Inflammatory macrophage treated with lipopolysaccharide for 1 hour (primary cell): ENCODE measurements at regions not wholly inside any gene's neighbourhood (a gene's known extent, or its start where the extent isn't known, plus 50 kb on each side); places are given as distances from the start of the nearest gene placed in this dataset.

ENCODE experiments used
- DNase-seq, 2 donors: peaks; one replicate each; pipeline ENCODE4 v3.0.0-alpha.2; 2020 to 2022

DNA sequence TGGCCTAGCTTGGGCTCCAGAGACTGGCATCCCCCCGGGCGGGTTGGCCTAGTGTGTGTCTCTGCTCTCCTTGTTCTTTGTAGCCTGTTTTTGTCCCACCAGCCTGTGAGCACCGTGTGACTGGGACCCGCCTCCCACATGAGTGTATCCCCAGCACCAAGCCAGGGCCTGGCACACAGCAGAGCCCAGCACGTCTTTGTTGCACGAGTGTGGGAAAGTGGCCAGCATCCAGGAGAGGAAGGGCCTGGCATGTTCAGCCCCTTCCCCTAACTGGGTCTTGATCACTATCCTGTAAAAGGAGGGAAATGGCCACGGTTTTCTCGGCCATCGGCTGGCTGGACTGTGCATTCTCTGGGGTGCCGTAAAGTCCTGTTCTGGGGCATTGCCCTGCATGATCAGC lies 290.1 kb downstream of the BMP7 start:
- no peak for DNase-seq

DNA sequence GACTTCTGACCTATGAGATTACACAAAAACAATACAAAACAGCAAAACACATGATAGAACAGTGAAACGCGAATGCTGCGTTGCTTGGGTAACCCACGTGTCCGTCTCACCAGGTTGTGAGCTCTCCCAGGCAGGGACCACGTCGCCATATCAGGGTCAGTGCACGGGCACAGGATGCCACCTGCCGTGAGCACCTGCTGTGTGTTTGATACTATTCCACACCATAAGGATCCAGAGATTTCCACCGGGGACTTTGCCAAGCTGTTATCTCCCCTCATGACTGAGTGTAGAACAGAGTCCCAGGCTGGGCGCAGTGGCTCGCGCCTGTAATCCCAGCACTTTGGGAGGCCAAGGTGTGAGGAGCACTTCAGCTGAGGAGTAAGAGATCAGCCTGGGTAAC lies 288.0 kb downstream of the BMP7 start:
- DNase-seq = no peak

DNA sequence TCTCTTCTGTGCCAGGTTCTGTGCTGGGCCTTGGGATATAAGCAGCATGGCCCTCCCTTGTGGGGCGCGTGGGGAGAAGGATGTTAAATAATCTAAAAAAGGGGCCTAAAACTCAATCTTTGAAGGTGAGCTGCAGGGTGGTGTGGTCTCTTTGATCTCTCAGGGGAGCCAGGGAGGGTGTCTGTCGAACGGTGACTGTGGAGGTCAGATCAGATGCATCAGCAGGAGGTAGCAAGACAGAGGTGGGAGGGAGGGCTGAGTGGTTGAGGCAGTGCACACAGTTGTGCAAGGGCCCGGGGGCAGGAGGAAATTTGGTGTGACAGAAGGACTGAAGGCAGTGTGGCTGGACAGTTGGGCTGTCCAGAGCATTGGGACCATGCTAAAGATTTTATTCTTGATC lies 287.3 kb downstream of the BMP7 start:
- DNase-seq = no peak

DNA sequence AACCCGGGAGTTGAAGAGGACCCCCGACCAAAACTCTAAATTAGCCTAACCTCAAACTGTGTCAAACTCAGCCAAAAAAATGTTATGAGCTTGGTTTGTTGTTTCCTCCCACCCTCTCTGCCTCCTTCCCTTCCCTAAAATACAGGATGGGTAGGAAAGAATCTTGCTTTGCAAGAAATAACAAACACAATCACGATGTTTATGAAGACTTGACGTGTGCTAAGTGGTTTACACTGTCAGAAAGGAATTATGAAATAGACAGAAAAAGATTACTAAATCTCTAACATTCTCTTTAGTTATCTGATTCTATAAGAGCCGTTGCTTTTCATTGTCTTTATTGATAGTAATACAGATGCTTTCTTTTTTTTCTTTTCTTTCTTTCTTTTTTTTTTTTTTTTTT lies 285.1 kb downstream of the BMP7 start:
- no peak for DNase-seq

DNA sequence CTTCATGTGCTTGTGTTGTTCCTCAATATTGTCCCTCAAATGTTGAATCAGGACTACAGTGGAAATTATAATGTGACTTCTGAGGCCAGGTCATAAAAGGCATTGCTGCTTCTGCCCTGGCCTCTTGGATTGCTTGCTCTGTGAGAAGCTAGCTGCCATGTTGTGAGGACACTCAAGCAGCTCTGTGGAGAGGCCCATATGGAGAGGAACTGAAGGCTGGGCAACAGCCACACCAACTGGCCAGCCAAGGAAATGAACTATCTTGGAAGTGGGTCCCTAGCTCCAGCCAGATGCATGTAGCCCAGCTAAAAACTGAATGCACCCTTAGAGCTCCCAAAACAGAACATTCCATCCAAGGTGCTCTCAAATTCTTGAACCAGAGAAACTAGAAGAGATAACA lies 282.6 kb downstream of the BMP7 start:
- DNase-seq = no peak

DNA sequence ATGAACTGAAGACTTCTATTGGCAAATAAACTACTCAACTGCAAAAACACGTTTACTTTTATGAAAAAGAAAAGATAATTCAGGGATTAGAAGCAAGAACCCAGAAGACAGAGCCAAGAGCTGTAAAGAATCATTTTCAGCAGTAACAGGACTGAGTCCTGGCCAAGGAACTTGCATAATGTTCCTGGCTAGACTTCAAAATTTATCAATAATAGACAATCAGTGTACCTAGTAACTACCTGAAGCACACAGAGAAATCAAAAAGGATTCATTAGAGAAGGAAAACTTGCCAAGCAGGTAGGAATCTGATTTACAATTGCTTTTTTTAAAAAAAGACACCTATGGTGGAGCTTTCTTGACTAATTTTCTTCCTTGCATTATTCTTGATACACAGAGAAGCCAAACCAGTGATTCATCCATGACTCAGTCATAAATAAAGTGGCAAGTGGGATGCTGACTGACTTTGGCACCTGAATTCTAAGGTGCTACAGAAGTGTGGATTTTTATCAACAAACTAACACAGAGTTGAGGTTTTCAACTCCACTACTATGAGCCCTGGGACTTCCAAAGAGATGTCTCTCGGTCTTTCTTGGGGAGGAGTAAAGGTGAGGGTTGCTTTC lies 281.3 kb downstream of the BMP7 start:
- DNase-seq = no peak

DNA sequence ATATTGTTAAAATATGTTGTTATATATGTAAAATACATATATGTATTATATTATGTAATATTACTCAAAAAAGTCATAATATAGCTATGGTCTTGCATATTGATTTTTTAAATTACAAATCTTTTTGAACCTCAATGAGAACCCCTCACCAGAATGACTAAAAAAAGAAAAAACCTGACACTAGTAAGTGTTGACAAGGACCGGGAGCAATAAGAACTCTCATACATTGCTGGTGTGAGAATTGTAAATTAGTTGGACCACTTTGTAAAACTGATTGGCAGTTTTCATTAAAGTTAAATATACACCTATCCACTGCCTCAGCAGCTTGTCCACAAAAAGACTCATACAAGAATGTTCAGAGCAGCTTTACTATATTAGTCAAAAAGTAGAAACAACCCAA lies 280.0 kb downstream of the BMP7 start:
- no peak for DNase-seq

DNA sequence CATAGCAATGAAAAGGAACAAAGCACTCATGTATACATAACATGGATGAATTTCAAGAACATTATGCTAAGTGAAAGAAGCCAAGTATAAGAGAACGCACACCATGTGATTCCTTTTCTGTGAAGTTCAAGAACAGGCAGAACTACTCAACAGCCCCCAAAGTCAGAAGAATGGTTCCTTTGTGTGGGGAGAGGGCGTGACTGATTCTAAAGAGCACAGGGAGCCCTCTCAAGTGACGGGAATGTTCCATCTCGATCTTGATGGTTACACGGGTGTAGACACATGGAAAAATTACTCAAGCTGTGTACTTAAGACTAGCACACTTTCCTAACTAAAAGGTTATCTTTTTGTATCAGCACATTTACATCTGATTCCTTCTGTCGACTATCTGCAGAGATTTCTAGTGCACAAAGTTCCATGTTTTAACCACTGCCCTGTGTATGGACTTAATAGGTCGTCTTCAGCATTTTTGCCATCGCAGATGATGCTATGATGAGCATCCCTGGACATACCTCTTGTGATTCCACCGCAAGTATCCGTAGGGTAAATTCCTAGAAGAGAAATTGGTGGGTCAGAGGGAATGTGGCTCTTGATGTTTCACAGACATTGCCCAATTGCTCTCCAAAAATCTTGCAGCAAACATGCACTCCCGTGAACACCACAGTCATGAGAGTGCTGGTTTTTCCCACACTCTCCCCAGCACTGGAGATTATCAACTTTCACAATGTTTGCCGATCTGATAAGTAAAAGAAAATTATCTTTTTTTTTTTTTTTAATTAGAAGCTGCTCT lies 279.3 kb downstream of the BMP7 start:
- no peak for DNase-seq

DNA sequence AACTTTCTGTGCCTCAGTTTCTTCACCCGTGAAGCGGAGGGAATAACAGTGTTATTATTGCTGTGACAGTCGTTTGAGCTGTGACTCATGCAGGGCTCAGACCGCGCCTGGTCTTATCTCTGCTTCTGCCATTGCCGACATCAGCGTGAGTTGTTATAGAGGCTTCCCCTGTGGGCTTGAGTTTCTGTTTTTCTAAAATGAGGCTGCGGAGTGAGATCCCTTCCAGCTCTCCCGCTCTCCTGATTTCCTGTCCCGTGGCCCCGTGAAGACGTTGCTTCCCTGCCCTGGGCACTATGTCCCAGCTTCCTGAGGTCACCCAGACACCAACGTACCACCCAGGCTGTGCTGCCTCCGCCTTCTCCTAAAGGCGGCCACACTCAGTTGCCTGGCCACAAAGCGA lies 278.5 kb downstream of the BMP7 start:
- DNase-seq = no peak

DNA sequence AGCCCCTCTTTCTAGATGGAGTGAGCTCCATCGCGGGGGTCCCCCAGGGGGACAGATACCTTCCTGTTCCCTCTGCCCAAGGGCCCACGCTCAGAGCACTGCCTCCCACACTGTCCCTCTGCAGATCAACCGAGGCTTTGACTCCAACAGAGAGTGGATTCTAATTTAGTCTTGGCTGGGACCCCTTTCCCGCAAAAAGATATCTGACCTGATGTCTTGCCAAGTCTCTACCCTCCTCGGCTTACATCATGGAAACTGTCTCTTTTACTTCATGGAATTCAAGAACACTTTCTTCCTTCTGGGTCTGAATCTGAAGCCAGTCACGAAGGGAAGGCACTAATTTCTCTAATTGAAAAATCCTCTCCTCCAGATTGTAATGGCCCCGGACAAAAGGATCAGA lies 278.0 kb downstream of the BMP7 start:
- no peak for DNase-seq

DNA sequence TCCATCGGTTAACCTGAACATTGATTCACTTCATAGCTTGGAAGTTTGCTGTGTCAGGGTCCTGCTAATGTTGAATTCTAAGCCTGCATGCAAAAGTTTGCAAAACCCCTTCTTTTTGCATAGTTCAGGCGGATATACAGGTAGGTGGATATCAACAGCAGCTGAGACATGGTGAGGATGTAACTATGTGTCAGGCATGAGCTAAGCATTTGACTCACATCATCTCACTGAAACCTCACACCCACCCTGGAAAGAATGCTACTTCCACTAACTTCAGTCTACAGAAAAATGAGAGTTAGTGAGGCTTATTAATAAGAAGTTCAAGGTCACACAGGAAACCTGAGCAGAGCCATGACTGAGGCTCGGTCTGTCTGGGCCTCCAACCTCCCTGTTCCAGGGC lies 276.9 kb downstream of the BMP7 start:
- no peak for DNase-seq

DNA sequence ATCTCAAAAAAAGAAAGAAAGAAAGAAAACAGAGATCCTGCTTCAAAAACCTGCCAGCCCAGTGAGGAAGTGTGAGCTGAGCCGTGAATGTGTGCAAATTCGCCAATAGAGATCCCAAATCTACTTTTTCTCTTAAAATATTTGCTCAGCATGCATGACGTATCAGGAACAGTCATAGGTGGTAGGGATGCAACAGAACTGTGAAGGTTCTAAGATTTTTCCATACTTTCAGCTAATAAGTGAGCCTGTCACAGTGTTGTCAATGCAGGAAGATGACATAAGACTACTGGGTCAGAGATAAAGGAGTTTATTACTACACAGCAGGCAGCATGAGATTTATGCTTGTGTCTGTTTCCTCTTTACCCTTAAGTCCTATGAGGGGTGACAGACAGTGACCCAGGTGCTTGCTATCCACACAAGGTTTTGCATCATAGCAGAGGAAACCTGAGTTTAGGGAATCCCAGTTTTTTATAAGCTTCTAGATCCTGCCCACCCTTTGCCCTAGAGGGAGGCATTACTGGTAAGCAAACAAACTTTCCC lies 273.4 kb downstream of the BMP7 start:
- DNase-seq = no peak

DNA sequence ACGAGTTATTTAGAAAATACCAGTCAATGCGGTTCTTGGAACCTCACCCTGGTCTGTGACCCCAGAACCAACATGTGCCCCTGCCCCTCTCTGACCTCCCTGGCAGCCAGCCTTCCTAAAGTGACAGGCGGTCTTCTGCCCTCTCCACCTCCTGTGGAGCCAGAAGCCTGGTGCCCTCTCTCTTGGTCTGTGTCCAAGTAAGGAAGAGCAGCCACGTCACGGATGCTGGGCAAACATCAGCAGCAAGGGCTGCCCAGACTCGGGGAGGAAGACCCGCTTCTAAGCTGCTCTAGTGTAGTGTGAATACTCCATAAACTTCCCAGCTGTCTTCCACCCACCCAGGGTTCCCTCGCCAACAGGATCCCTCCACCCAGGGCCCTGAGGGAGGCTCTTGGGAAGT lies 272.4 kb downstream of the BMP7 start:
- DNase-seq = no peak

DNA sequence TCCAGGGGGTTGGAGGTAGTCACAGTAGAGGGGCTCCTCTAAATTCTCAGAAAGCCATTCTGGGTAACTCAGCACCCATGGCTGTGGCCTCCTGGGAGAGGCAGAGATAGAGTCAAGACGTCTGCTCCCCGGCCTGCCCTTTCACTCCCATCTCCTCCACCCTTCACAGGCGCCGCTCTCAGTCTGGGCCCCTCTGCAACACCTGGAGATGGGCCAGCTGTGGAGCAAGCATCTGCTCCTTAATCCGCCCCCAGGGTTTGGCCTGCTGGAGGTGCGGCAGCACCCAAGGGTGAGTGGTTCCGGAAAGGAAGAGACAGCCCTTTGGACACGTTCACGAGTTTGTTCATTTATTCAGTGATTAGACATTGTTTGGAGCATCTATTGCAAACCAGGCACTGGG lies 271.3 kb downstream of the BMP7 start:
- DNase-seq = no peak

DNA sequence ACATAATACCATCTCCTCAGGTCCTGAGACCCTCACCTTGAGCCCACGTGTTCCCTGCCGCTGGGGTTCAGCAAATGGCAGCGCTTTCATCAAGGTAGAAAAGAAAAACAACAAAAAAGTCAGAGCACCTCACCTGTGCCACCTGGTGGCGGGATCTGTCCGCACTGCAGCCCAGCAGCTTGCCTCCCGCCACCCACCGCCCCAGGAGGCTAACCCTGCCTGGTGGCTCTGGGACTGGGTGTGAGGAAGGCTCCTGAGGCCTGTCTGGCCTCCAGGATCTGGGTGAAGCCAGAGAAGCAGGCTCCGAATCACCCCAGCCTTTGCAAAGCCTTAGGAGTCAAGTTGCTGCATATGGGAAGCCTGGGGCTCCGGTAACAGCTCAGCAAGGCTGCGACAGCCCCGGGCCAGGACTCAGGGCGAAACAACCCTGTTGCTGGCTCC lies 270.8 kb downstream of the BMP7 start:
- DNase-seq = no peak

DNA sequence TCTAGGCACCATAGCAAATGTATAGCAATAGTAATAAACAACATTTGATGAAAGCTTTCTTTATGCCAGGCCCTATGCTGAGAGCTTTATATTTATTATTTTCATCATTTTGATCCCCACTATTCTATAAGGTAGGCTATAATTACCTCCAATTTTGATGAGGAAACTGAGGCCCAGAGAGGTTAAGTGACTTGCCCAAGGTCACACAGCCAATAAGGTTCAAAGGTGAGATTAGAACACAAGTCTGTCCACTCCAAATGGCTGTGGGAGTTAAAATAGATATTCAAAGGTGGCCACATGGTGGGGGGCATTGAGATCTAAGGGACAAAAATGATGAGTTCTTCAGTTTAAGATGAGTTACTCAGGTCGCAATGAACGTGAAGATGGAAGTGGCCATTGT lies 269.9 kb downstream of the BMP7 start:
- no peak for DNase-seq

DNA sequence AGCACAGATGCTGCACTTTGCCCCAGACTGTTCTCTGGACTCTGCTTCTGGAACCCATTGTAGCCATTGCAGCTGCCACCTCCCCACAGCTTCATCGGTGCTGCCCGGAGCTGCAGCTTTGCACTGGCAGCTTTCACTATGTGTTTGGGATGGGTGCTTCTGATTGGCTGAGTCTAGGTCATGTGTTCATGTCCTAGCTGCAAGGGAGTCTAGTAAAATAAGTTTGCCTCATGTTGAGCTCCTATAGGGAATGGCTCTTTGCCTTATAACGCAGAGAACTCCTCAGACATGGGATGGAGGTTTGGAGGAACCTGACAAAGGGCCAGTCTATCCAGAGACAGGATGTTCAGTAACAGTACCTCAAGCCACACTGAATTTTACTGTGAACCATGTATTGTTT lies 268.0 kb downstream of the BMP7 start:
- no peak for DNase-seq

DNA sequence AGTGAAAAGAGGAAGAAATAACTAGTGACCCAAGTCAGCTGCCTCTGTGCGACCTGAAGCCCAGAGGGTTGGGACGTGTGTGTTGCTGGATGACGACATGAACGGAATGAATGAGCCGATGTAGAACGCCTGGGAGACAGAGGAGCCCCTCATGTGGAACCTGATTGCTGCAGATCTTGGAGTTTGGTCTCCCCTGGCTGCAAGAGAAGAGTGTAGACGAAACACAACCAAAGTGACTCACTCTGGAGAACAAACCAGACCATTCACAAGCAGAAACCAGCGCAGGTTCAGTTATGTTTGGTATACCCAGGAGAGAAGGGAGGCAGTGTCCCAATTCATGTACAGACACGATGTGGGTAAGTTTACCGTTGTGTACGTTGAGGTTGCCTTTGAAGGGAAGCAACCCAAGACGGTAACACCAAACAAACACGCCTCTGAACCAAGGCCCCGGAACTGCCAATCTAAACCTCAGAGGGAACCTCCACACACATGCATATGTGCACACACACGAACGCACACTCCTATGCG lies 265.9 kb downstream of the BMP7 start:
- no peak for DNase-seq

DNA sequence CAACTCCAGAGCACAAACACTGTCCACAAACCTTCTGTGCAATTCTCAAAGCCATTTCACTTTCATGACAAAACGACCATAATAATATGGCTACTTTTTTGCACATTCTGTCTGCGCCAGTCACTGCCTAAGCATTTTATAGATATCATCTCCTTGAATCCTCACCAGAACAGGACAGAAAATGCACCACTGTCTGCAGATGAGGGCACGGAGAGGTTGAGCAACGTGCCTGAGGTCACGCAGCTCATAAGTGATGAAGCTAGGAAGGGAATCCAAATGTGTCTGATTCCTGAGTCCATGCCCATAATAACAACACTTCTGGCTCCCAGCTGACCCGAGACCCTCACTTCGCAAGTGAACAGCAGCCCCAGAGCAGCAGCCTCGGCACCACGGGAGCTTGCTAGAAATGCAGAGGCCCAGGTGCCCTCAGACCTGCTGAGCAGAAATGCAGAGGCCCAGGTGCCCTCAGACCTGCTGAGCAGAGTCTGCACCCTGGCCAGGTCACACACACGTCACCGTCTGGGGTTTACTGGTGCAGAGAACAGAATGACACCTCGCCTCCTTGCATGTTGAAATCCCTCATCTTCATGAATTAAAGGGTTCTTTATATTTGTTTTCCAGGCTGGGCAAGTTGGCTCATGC lies 265.2 kb downstream of the BMP7 start:
- no peak for DNase-seq

DNA sequence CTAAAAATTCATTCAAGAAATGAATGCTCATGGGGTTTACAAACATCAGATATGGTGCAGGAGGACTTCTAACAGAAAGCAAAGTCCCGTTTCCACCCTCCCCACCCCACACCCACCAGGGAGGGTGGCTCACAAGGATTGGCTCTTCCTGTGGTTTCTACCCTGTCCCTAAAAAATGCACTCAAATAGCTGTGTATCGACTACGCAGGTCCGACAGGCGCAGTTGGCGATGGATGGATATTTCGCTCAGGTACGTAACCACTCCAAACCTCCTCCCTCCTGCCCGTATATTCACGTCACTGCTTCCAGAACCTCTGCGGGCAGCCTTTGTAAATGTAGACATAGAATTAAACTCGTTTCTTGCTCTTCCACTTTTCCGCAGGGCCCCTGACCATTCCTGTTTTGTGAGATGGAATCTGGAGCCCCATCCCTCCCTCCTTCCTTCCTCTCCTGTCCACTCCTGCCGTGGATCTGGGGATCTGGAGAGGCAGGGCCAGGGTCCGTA lies 264.3 kb downstream of the BMP7 start:
- DNase-seq = no peak

DNA sequence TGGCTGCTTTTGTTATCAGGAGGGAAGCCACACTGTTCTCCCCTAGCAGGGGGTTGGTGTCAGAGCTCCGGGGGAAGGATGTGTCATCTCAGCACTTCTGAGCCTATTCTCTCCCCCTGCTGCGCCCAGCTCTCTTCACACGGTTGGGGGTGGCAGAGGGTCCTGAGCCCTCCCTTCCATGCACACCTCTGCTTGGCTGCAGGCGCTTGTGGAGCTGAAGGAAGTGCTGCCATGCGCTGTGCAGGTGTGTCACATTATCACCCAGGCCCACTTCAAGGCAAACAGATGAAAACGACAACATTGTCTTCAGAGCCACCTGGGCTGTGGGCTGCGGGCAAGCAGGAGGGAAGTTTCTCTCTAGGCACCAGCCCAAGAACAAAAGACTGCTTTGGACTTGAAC lies 263.4 kb downstream of the BMP7 start:
- DNase-seq = no peak

DNA sequence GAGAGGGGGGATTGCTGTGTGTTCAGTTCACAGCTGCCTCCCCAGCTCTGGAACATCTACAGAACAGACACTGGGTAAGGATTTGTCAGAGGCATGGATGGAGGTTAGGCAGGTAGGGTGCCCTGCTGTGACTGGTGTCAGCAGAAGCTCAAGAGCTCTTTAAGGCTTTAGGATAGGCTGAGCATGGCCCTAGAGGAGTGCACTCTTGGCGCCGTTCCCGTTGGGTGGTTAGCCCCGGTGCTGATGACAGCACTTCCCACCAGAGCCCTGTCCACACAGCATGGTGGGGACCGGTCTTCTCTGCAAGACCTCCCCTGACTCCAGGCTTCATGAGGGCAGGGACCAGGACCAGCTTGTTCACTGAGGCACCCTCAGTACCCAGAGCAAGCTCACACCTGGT lies 262.0 kb downstream of the BMP7 start:
- DNase-seq = no peak
